Epithelial cell of esophagus (primary cell): ENCODE measurements at regions not wholly inside any gene's neighbourhood (a gene's known extent, or its start where the extent isn't known, plus 50 kb on each side); places are given as distances from the start of the nearest gene placed in this dataset.

ENCODE experiments used
- DNase-seq: peaks from one replicate; pipeline ENCODE4 v3.0.0; 2010; ENCODE audit warnings: low read depth
- H3K4me3 ChIP-seq: 2 replicates; pipeline ENCODE4 v1.5.1; 2011; ENCODE audit warnings: mild to moderate bottlenecking, low read length, control low read depth
- TF ChIP-seq, protein P1 (sequence below): IDR thresholded peaks from 2 replicates; pipeline ENCODE4 v1.5.1; 2011; ENCODE audit warnings: low read depth, mild to moderate bottlenecking, low read length, control low read depth, inconsistent platforms; ENCODE audit not compliant: insufficient read depth; ENCODE audit errors: missing control alignments

DNA sequence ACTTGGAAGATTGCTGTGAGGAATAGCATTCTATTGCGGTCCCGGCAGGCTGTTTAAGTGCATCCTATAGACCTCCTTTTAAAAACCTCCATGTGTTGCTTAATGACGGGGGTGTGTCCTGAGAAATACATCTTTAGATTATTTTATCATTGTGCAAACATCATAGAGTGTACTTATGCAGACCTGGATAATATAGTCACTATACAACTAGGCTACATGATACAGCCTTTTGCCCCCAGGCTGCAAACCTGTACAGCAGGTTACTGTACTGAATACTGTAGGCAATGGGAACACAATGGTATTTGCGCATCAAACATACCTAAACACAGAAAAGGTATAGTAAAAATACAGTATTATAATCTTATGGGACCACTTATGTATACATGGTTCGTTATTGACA is 175.6 kb downstream of the RNF144B start:
- peak; percentile 33 for DNase-seq
- TF ChIP-seq, protein P1, sequence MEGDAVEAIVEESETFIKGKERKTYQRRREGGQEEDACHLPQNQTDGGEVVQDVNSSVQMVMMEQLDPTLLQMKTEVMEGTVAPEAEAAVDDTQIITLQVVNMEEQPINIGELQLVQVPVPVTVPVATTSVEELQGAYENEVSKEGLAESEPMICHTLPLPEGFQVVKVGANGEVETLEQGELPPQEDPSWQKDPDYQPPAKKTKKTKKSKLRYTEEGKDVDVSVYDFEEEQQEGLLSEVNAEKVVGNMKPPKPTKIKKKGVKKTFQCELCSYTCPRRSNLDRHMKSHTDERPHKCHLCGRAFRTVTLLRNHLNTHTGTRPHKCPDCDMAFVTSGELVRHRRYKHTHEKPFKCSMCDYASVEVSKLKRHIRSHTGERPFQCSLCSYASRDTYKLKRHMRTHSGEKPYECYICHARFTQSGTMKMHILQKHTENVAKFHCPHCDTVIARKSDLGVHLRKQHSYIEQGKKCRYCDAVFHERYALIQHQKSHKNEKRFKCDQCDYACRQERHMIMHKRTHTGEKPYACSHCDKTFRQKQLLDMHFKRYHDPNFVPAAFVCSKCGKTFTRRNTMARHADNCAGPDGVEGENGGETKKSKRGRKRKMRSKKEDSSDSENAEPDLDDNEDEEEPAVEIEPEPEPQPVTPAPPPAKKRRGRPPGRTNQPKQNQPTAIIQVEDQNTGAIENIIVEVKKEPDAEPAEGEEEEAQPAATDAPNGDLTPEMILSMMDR: no peak
- H3K4me3 ChIP-seq: no peak overlapping the region

DNA sequence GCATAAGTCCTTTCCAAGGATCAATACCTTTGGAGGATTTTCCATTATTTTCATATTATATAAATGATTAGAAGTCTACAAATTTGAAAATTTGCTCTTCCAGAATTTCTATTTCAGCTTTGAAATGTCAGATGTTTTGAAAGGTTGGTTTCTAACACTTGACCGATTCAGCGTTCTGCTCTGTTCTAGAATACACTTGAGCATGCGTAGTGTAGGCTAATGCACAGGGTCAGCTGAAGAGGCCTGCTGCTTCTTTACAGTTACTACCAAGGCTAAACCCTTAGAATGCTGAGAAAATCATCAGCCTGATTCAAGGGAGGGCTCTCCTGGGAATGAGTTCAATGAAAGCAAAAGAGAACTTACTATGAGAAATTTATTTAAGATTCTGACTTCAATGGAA is 177.6 kb downstream of the RNF144B start:
- no peak for DNase-seq
- no peak overlapping the region for H3K4me3 ChIP-seq
- TF ChIP-seq, protein P1: no peak

DNA sequence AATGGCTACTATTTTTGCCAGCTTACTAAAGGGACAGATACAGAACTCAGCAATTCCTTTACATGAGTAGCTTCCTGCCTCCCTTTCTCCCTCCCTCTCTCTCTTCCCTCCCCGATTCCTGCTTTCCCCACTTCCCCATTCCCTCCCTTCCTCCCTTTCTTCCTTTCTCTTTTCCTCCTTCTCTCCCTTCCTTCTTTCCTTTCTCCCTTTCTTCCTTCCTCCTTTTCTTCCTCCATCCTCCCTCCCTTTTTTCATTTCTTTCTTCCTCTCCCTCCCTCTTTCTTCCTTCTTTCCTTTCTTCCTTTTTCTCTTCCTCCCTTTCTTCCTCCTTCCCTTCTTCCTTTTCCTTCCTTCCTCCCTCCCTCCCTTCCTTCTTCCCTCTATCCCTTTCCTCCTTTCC is 178.1 kb downstream of the RNF144B start:
- TF ChIP-seq, protein P1: no peak
- DNase-seq: no peak

DNA sequence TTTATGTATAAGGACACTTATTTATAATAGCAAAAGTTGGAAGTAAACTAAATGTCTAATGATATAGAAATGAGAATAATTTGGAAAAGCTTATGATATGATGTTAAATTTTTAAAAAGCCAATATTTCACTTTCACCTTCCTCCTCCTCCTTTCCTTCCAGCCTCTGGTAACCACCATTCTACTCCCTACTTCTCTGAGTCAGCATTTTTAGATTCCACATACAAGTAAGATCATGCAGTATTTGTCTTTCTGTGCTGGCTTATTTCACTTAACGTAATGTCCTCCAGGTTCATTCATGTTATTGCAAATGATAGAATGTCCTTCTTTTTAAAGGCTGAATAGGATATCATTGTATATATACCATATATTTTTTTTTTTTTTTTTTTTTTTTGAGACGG is 180.2 kb downstream of the RNF144B start:
- peak; percentile 16 for DNase-seq
- TF ChIP-seq, protein P1: no peak
- no peak overlapping the region for H3K4me3 ChIP-seq

More for the DNA sequence above, 178.1 kb downstream of the RNF144B start:
- H3K4me3 ChIP-seq: no peak overlapping the region

DNA sequence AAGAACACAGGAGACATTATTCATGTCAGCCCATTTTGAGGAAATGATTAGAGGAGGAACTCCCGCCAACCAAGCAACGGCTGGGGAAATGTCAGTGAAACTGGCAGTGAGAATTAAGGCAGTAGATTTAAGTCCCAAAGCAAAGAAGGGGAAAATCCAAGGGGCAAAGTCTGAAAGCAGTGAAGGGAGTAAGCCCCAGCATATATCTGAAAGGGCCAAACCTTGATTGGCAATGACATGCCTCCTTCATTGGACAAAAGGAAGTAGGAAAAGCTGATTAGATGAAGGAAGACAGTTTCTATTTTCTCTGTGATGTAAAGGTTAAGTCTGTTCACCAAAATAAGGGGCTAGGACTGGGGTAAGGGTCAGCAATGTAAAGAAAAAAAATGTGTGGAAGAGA is 190.3 kb downstream of the RNF144B start:
- no peak overlapping the region for H3K4me3 ChIP-seq
- TF ChIP-seq, protein P1: no peak
- no peak for DNase-seq

DNA sequence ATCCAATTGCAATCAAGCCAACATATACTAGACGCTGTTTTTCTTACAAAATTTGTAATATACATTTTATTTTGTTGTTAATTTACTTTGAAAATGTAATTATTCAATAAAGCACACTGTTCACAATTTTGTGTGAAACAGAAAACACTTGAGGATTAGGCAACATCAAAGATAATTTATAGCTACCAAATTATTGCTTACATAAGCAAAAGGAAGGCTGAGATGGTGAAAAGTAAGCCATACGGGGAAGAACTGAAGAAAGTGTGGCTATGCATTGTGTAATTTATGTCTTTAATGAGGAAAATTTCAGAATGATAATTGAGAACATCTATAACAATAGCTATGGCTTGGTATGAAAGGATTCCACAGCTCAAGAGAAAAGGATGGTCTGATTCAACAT is 192.0 kb downstream of the RNF144B start:
- TF ChIP-seq, protein P1: no peak

DNA sequence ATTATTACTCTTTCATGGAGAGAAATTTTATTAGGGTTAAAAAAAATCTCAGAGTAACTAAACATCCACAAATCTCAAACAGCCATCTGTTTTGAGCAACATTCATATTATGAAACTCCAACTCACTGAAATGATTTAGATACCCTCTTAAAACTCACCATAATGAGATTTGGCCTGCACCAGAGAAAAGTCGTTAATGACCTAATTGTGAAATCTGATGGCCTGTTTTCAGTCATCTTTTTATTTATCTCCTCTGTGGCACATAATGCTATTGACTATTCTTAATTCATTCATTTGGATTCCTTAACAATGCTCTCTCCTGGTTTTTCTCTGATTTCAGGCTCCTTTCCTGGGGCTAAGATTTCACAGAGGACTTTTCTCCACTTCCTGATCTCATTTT is 192.7 kb downstream of the RNF144B start:
- no peak for DNase-seq
- TF ChIP-seq, protein P1: no peak
- H3K4me3 ChIP-seq: no peak overlapping the region

More for the DNA sequence above, 192.0 kb downstream of the RNF144B start:
- DNase-seq: no peak
- no peak overlapping the region for H3K4me3 ChIP-seq
